ENCODE measurements at regions not wholly inside any gene's neighbourhood (a gene's known extent, or its start where the extent isn't known, plus 50 kb on each side); places are given as distances from the start of the nearest gene placed in this dataset.

GRCh38 chr3:176159796-176160195, 1037.5 kb downstream of the TBL1XR1 start:
- no peaks in the 10 kb centered on the region for H3K4me1 ChIP-seq (ENCODE audit: control insufficient read depth in 2 of 2, insufficient read depth in 2 of 2, low read length in 2 of 2)
- POLR2A ChIA-PET, result no interaction called here
- no peak overlapping the region for H3K4me3 Mint-ChIP-seq
- CTCF ChIA-PET, result no interaction called here
- no peaks in the 10 kb centered on the region for H3K36me3 Mint-ChIP-seq
- H3K4me3 ChIP-seq (ENCODE audit: low read length), result no peak overlapping the region
- DNase-seq (no peak), ATAC-seq (no peak)
- no peaks in the 10 kb centered on the region for H3K36me3 ChIP-seq (ENCODE audit: control insufficient read depth in 2 of 3, insufficient read depth in 3 of 3, low read length in 3 of 3)
- intact Hi-C loops (cut with micrococcal nuclease), result no loop called here
- no peak overlapping the region for H3K27ac Mint-ChIP-seq
- H3K27me3 Mint-ChIP-seq, result no peaks in the 10 kb centered on the region
- H3K9me3 Mint-ChIP-seq, result peaks cover 0 to 44% (median 11%) of the 10 kb centered on the region in 11 donors
- H3K27ac ChIP-seq (ENCODE audit: low read depth, low read length), result no peak overlapping the region
- H3K9me3 ChIP-seq (ENCODE audit: control insufficient read depth in 2 of 3, low read length in 3 of 3), result no peaks in the 10 kb centered on the region
- no peaks in the 10 kb centered on the region for H3K4me1 Mint-ChIP-seq
- H3K27me3 ChIP-seq (ENCODE audit: control insufficient read depth in 2 of 2, insufficient read depth in 2 of 2, low read length in 2 of 2), result no peaks in the 10 kb centered on the region

GRCh38 chr3:176155012-176155411, 1042.3 kb downstream of the TBL1XR1 start:
- Histone ChIP-seq H3K9me3 (ENCODE audit: control insufficient read depth in 2 of 3, low read length in 3 of 3) (no peaks in the 10 kb centered on the region), H3K27me3 (ENCODE audit: control insufficient read depth in 2 of 2, insufficient read depth in 2 of 2, low read length in 2 of 2) (no peaks in the 10 kb centered on the region), H3K4me3 (ENCODE audit: low read length) (no peak overlapping the region), H3K4me1 (ENCODE audit: control insufficient read depth in 2 of 2, insufficient read depth in 2 of 2, low read length in 2 of 2) (no peaks in the 10 kb centered on the region), H3K27ac (ENCODE audit: low read depth, low read length) (no peak overlapping the region), H3K36me3 (ENCODE audit: control insufficient read depth in 2 of 3, insufficient read depth in 3 of 3, low read length in 3 of 3) (no peaks in the 10 kb centered on the region)
- ATAC-seq (no peak), DNase-seq (no peak)
- Mint-ChIP-seq H3K4me1 (no peaks in the 10 kb centered on the region), H3K27me3 (no peaks in the 10 kb centered on the region), H3K27ac (no peak overlapping the region), H3K36me3 (no peaks in the 10 kb centered on the region), H3K9me3 (peaks cover 0 to 18% (median 8%) of the 10 kb centered on the region in 11 donors), H3K4me3 (no peak overlapping the region)
- POLR2A ChIA-PET, result no interaction called here
- intact Hi-C loops (cut with micrococcal nuclease), result no loop called here
- CTCF ChIA-PET, result no interaction called here

- DNase-seq (no peak), ATAC-seq (no peak)
- Histone ChIP-seq H3K27ac (ENCODE audit: low read depth, low read length) (no peak overlapping the region), H3K9me3 (ENCODE audit: control insufficient read depth in 2 of 3, low read length in 3 of 3) (peaks cover 0 to 3% (median 0%) of the 10 kb centered on the region in 3 experiments), H3K27me3 (ENCODE audit: control insufficient read depth in 2 of 2, insufficient read depth in 2 of 2, low read length in 2 of 2) (no peaks in the 10 kb centered on the region), H3K4me3 (ENCODE audit: low read length) (no peak overlapping the region), H3K36me3 (ENCODE audit: control insufficient read depth in 2 of 3, insufficient read depth in 3 of 3, low read length in 3 of 3) (no peaks in the 10 kb centered on the region), H3K4me1 (ENCODE audit: control insufficient read depth in 2 of 2, insufficient read depth in 2 of 2, low read length in 2 of 2) (no peaks in the 10 kb centered on the region)
- H3K4me1 Mint-ChIP-seq, result no peaks in the 10 kb centered on the region
- H3K36me3 Mint-ChIP-seq, result no peaks in the 10 kb centered on the region
- intact Hi-C loops (cut with micrococcal nuclease), result no loop called here
- no peak overlapping the region for H3K4me3 Mint-ChIP-seq
- H3K27me3 Mint-ChIP-seq, result no peaks in the 10 kb centered on the region
- peaks cover 0 to 3% (median under 1%) of the 10 kb centered on the region in 11 donors for H3K9me3 Mint-ChIP-seq
- ChIA-PET POLR2A (no interaction called here), CTCF (no interaction called here)
- H3K27ac Mint-ChIP-seq, result no peak overlapping the region
These were observed 1047.7 kb downstream of the TBL1XR1 start for GRCh38 chr3:176149567-176149966.

GRCh38 chr3:176147251-176147650, 1050.0 kb downstream of the TBL1XR1 start:
- H3K4me1 ChIP-seq (ENCODE audit: control insufficient read depth in 2 of 2, insufficient read depth in 2 of 2, low read length in 2 of 2), result no peaks in the 10 kb centered on the region
- Mint-ChIP-seq H3K9me3 (peaks cover 0 to 12% (median 1%) of the 10 kb centered on the region in 11 donors), H3K4me1 (no peaks in the 10 kb centered on the region), H3K27me3 (no peaks in the 10 kb centered on the region), H3K27ac (no peak overlapping the region), H3K4me3 (no peak overlapping the region), H3K36me3 (no peaks in the 10 kb centered on the region)
- H3K27me3 ChIP-seq (ENCODE audit: control insufficient read depth in 2 of 2, insufficient read depth in 2 of 2, low read length in 2 of 2), result no peaks in the 10 kb centered on the region
- H3K36me3 ChIP-seq (ENCODE audit: control insufficient read depth in 2 of 3, insufficient read depth in 3 of 3, low read length in 3 of 3), result no peaks in the 10 kb centered on the region
- H3K9me3 ChIP-seq (ENCODE audit: control insufficient read depth in 2 of 3, low read length in 3 of 3), result peaks cover 0 to 3% (median 0%) of the 10 kb centered on the region in 3 experiments
- no peak for DNase-seq
- ATAC-seq, result no peak
- intact Hi-C loops (cut with micrococcal nuclease), result no loop called here
- H3K4me3 ChIP-seq (ENCODE audit: low read length), result no peak overlapping the region
- ChIA-PET POLR2A (no interaction called here), CTCF (no interaction called here)
- H3K27ac ChIP-seq (ENCODE audit: low read depth, low read length), result no peak overlapping the region

GRCh38 chr3:176141837-176142236, 1055.4 kb downstream of the TBL1XR1 start:
- Histone ChIP-seq H3K27ac (ENCODE audit: low read depth, low read length) (no peak overlapping the region), H3K9me3 (ENCODE audit: control insufficient read depth in 2 of 3, low read length in 3 of 3) (peaks cover 0 to 3% (median 0%) of the 10 kb centered on the region in 3 experiments), H3K4me3 (ENCODE audit: low read length) (no peak overlapping the region), H3K36me3 (ENCODE audit: control insufficient read depth in 2 of 3, insufficient read depth in 3 of 3, low read length in 3 of 3) (no peaks in the 10 kb centered on the region), H3K27me3 (ENCODE audit: control insufficient read depth in 2 of 2, insufficient read depth in 2 of 2, low read length in 2 of 2) (no peaks in the 10 kb centered on the region), H3K4me1 (ENCODE audit: control insufficient read depth in 2 of 2, insufficient read depth in 2 of 2, low read length in 2 of 2) (no peaks in the 10 kb centered on the region)
- H3K4me1 Mint-ChIP-seq, result no peaks in the 10 kb centered on the region
- H3K27me3 Mint-ChIP-seq, result no peaks in the 10 kb centered on the region
- peaks cover 0 to 21% (median 10%) of the 10 kb centered on the region in 11 donors for H3K9me3 Mint-ChIP-seq
- ATAC-seq (no peak), DNase-seq (no peak)
- ChIA-PET CTCF (no interaction called here), POLR2A (no interaction called here)
- H3K36me3 Mint-ChIP-seq, result no peaks in the 10 kb centered on the region
- no peak overlapping the region for H3K4me3 Mint-ChIP-seq
- no peak overlapping the region for H3K27ac Mint-ChIP-seq
- intact Hi-C loops (cut with micrococcal nuclease), result no loop called here

- no peaks in the 10 kb centered on the region for H3K36me3 ChIP-seq (ENCODE audit: control insufficient read depth in 2 of 3, insufficient read depth in 3 of 3, low read length in 3 of 3)
- no peak overlapping the region for H3K4me3 ChIP-seq (ENCODE audit: low read length)
- Mint-ChIP-seq H3K4me3 (no peak overlapping the region), H3K27ac (no peak overlapping the region), H3K27me3 (no peaks in the 10 kb centered on the region), H3K36me3 (no peaks in the 10 kb centered on the region), H3K4me1 (no peaks in the 10 kb centered on the region), H3K9me3 (peaks cover 0 to 16% (median 7%) of the 10 kb centered on the region in 11 donors)
- no peak for DNase-seq
- ChIA-PET CTCF (no interaction called here), POLR2A (no interaction called here)
- ATAC-seq, result no peak
- H3K9me3 ChIP-seq (ENCODE audit: control insufficient read depth in 2 of 3, low read length in 3 of 3), result no peaks in the 10 kb centered on the region
- no peak overlapping the region for H3K27ac ChIP-seq (ENCODE audit: low read depth, low read length)
- intact Hi-C loops (cut with micrococcal nuclease), result no loop called here
- no peaks in the 10 kb centered on the region for H3K4me1 ChIP-seq (ENCODE audit: control insufficient read depth in 2 of 2, insufficient read depth in 2 of 2, low read length in 2 of 2)
- H3K27me3 ChIP-seq (ENCODE audit: control insufficient read depth in 2 of 2, insufficient read depth in 2 of 2, low read length in 2 of 2), result no peaks in the 10 kb centered on the region
These were observed 1076.8 kb downstream of the TBL1XR1 start for GRCh38 chr3:176120507-176120906.

- H3K36me3 Mint-ChIP-seq, result no peaks in the 10 kb centered on the region
- POLR2A ChIA-PET, result no interaction called here
- no peak overlapping the region for H3K27ac Mint-ChIP-seq
These were observed 1077.5 kb downstream of the TBL1XR1 start for GRCh38 chr3:176119826-176120225.

More at GRCh38 chr3:176119826-176120225, 1077.5 kb downstream of the TBL1XR1 start:
- Histone ChIP-seq H3K36me3 (ENCODE audit: control insufficient read depth in 2 of 3, insufficient read depth in 3 of 3, low read length in 3 of 3) (no peaks in the 10 kb centered on the region), H3K27ac (ENCODE audit: low read depth, low read length) (no peak overlapping the region), H3K4me1 (ENCODE audit: control insufficient read depth in 2 of 2, insufficient read depth in 2 of 2, low read length in 2 of 2) (no peaks in the 10 kb centered on the region), H3K9me3 (ENCODE audit: control insufficient read depth in 2 of 3, low read length in 3 of 3) (no peaks in the 10 kb centered on the region), H3K27me3 (ENCODE audit: control insufficient read depth in 2 of 2, insufficient read depth in 2 of 2, low read length in 2 of 2) (no peaks in the 10 kb centered on the region), H3K4me3 (ENCODE audit: low read length) (no peak overlapping the region)
- CTCF ChIA-PET, result no interaction called here
- intact Hi-C loops (cut with micrococcal nuclease), result no loop called here
- H3K9me3 Mint-ChIP-seq, result peaks cover 0 to 19% (median 9%) of the 10 kb centered on the region in 11 donors
- H3K27me3 Mint-ChIP-seq, result no peaks in the 10 kb centered on the region
- ATAC-seq, result no peak
- DNase-seq, result no peak
- no peak overlapping the region for H3K4me3 Mint-ChIP-seq
- no peaks in the 10 kb centered on the region for H3K4me1 Mint-ChIP-seq
